ENCODE measurements at regions not wholly inside any gene's neighbourhood (a gene's known extent, or its start where the extent isn't known, plus 50 kb on each side); places are given as distances from the start of the nearest gene placed in this dataset.
"Not testable (repeated sequence)": the region's sequence is repeated elsewhere in the genome, so short reads cannot be mapped to it uniquely, and the experiment has no call there.

DNA sequence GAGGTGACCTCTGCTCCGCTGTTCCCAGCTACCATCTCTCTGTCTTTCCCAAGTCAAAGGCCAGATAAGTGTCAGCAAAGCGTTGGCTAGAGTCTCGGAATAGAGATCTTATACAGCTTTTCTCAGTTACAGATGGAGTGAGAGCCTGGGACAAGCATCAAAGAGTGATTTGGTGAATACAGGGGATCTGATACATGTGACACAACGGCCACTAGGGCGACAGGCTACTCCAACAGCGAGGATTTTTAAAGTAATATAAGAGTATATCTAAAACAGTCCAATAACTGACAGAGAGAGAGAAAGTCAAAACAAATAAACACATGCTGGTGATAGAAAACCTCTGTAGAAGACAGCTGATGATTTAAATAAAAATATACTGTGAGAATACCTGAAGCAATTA is 433.1 kb upstream of the SMIM31 start:
- DNase-seq (ENCODE audit: low spot score in 2 of 2): no peak
- no peak overlapping the region for H3K4me3 ChIP-seq (ENCODE audit: low read depth, poor library complexity, severe bottlenecking)
- WGBS, 2 donors: 70 to 79% methylated on average over 6 of the region's 6 CpGs
- intact Hi-C loops (cut with DNase I; ENCODE audit: low total_unique reads): no loop called here
- TF ChIP-seq POLR2A (IDR thresholded peaks at IDR 0.05): no peak
- TF ChIP-seq, protein P1, sequence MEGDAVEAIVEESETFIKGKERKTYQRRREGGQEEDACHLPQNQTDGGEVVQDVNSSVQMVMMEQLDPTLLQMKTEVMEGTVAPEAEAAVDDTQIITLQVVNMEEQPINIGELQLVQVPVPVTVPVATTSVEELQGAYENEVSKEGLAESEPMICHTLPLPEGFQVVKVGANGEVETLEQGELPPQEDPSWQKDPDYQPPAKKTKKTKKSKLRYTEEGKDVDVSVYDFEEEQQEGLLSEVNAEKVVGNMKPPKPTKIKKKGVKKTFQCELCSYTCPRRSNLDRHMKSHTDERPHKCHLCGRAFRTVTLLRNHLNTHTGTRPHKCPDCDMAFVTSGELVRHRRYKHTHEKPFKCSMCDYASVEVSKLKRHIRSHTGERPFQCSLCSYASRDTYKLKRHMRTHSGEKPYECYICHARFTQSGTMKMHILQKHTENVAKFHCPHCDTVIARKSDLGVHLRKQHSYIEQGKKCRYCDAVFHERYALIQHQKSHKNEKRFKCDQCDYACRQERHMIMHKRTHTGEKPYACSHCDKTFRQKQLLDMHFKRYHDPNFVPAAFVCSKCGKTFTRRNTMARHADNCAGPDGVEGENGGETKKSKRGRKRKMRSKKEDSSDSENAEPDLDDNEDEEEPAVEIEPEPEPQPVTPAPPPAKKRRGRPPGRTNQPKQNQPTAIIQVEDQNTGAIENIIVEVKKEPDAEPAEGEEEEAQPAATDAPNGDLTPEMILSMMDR (IDR thresholded peaks at IDR 0.05): no peak

DNA sequence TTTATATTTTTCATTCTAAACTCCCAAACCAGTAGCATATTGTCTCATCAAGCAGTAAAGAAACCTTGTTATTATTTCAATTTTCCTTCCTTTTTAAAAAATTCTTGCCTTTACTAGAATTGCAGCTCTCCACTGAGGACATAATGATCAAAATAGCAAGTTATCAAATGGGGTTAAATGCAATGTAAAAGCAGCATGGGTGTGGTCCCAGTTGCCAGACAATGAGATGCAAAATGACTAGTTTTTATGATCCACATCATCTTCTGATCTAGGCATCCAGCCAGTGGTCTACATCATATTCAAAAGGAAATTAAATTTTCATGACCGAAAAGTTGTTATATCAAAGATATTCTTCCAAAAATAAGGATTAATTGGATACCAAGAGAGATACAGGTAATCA is 427.9 kb upstream of the SMIM31 start:
- H3K4me3 ChIP-seq (ENCODE audit: low read depth, poor library complexity, severe bottlenecking): no peak overlapping the region
- 66 to 67% methylated on average over 1 of the region's 1 CpG for WGBS, 2 donors
- TF ChIP-seq, protein P1 (IDR thresholded peaks at IDR 0.05): no peak
- no peak for TF ChIP-seq POLR2A (IDR thresholded peaks at IDR 0.05)
- intact Hi-C loops (cut with DNase I; ENCODE audit: low total_unique reads): no loop called here
- DNase-seq (ENCODE audit: low spot score in 2 of 2): no peak

DNA sequence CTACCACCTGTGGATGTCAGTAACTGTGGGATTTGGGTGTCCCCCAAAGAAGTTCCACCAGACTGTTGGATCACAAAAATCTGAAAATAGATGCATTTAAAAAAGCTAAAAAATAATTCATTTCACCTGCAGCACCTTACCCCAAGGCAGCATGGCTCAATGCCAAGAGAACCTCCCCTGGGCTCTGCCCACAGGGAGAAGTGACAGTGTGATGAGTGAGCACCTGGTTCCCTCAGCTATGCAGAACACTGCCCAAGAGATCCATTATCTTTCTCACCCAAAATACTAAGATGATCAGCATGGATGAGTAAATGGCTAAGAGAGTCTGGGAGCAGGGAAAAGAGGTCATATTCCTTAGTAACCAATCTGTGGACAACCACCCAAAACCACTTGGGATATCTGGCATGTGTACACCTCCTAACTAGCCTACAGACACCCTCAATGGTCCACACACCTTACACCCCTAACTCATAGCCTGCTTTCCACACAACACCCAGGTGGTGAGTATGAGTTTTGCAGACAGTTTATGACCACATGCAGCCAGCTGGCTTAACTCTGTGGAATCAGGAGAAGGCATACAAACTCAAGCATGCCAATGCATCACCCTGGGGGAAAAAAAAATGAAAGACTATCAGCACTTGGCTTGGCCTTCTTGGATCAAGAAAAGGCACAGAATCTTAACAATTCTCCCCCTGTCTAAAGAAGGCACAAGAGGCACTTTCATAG is 416.5 kb upstream of the SMIM31 start:
- intact Hi-C loops (cut with DNase I; ENCODE audit: low total_unique reads): no loop called here
- no peak for DNase-seq (ENCODE audit: low spot score in 2 of 2)
- TF ChIP-seq POLR2A (IDR thresholded peaks at IDR 0.05): no peak
- TF ChIP-seq, protein P1 (IDR thresholded peaks at IDR 0.05): no peak

DNA sequence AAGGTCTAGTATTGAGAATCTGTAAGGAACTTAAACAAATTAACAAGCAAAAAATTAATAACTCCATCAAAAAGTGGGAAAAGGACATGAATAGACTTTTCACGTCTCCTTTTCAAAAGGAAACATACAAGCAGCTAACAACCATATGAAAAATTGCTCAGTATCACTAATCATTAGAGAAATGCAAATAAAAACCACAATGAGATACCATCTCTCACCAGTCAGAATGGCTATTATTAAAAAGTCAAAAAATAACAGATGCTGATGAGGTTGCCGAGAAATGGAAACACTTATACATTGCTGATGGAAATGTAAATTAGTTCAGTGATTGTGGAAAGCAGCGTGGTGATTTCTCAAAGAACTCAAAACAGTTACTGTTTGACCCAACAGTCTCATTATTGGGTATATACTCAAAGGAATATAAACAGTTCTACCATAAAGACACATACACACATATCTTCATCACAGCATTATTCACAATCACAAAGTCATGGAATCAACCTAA is 410.4 kb upstream of the SMIM31 start:
- intact Hi-C loops (cut with DNase I; ENCODE audit: low total_unique reads): no loop called here
- no peak for DNase-seq (ENCODE audit: low spot score in 2 of 2)
- TF ChIP-seq, protein P1 (IDR thresholded peaks at IDR 0.05): no peak
- TF ChIP-seq POLR2A (IDR thresholded peaks at IDR 0.05): no peak
- WGBS, 2 donors: 75 to 83% methylated on average over 3 of the region's 3 CpGs
- no peak overlapping the region for H3K4me3 ChIP-seq (ENCODE audit: low read depth, poor library complexity, severe bottlenecking)

More for the DNA sequence above, 416.5 kb upstream of the SMIM31 start:
- H3K4me3 ChIP-seq (ENCODE audit: low read depth, poor library complexity, severe bottlenecking): no peak overlapping the region

DNA sequence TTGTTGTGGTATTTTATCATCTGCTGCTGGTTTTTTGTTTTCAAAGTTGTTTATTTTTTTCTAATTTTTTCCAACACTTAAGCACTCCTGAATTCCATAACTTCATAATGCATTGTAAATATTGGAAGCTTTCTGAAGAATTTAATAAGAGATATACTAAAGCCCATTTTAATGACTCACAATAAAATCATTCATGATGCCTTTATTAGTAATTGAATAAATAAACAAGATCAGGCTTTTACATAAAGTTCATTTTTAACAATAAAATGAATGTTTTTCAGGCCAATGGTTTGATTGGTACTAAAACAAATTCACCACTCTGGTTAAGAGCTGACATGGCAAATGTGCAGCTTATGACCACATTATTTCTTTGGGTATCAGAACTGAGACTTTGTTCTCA is 408.2 kb upstream of the SMIM31 start:
- no peak for DNase-seq (ENCODE audit: low spot score in 2 of 2)
- TF ChIP-seq, protein P1 (IDR thresholded peaks at IDR 0.05): no peak
- no peak for TF ChIP-seq POLR2A (IDR thresholded peaks at IDR 0.05)
- intact Hi-C loops (cut with DNase I; ENCODE audit: low total_unique reads): no loop called here
- no peak overlapping the region for H3K4me3 ChIP-seq (ENCODE audit: low read depth, poor library complexity, severe bottlenecking)

DNA sequence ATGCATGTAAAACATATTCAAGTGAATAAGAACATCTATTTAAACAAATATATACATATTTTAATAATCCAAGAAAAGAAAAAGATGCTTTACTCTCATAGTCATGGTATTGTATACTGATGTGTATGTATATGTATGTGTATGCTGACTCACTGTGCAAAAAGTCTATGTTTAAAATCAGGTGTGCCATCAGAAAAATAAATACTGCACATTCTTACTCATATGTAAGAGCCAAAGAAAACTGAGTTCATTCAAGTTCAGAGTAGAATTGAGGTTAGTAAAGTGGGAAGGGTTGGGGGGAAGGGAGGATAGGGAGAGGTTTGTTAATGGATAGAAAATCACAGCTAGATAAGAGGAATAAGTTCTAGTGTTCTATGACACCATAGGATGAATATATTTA is 403.9 kb upstream of the SMIM31 start:
- intact Hi-C loops (cut with DNase I; ENCODE audit: low total_unique reads): no loop called here
- H3K4me3 ChIP-seq (ENCODE audit: low read depth, poor library complexity, severe bottlenecking): no peak overlapping the region
- TF ChIP-seq, protein P1 (IDR thresholded peaks at IDR 0.05): no peak
- TF ChIP-seq POLR2A (IDR thresholded peaks at IDR 0.05): no peak
- DNase-seq (ENCODE audit: low spot score in 2 of 2): no peak

DNA sequence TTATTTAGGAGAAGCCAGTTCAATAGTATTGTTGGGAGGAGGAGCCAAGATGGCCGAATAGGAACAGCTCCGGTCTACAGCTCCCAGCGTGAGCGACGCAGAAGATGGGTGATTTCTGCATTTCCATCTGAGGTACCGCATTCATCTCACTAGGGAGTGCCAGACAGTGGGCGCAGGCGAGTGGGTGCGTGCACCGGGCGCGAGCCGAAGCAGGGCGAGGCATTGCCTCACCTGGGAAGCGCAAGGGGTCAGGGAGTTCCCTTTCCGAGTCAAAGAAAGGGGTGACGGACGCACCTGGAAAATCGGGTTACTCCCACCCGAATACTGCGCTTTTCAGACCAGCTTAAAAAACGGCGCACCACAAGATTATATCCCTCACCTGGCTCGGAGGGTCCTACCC is 403.2 kb upstream of the SMIM31 start:
- DNase-seq (ENCODE audit: low spot score in 2 of 2); intact Hi-C loops (cut with DNase I; ENCODE audit: low total_unique reads); H3K4me3 ChIP-seq (ENCODE audit: low read depth, poor library complexity, severe bottlenecking): not testable (repeated sequence)
- WGBS, 2 donors: 92 to 95% methylated on average over 24 of the region's 24 CpGs
